Limb (tissue), 2 donors: ENCODE measurements at regions not wholly inside any gene's neighbourhood (a gene's known extent, or its start where the extent isn't known, plus 50 kb on each side); places are given as distances from the start of the nearest gene placed in this dataset.

Experiments
- DNase-seq, 2 donors: peaks; one replicate each; pipeline ENCODE4 v3.0.0-alpha.2; 2016; ENCODE audit errors: extremely low spot score in 2 of 2

DNA sequence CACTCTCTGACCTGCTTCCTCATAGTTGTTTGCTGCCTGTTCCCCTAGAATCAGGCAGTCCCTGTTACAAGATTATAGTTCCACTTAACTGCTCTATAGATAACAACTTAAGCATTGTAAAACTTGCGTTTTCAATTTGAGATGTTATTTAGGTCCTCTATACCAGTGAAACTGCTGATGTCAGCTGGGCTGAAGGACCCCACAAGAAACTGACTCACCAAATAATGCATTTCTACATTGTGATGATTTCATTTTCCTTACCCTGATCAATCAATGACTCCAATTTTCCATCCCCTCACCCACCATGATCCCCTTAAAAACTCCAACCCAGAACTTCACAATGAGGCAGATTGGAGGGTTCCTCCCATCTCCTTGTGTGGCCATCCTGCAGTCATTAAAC, 280.7 kb downstream of the SLITRK1 start:
- DNase-seq, result no peak

GRCh38 chr13:83592095-83592494, 290.2 kb downstream of the SLITRK1 start:
- no peak for DNase-seq

- no peak for DNase-seq
These were observed 292.5 kb downstream of the SLITRK1 start for GRCh38 chr13:83589814-83590213.

DNA sequence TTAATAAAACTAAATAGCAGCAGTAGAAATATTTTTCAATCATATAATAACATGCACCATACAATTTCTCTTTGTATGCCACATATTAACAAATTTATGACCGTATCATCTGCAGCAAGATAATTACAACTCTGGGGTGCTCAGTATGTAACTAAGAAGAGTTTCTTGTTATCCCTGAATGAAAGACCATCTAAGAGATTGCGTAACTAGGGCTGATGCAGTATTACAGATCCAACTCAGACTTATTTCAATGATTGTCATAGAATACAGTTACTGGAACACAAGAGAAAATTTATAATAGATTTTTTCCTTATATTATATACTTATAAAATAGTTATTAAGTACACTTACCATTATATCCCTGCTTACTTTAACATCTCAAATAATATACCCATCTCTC, 305.1 kb downstream of the SLITRK1 start:
- DNase-seq, result no peak

- no peak for DNase-seq
These were observed 314.3 kb downstream of the SLITRK1 start for GRCh38 chr13:83568019-83568418.

- no peak for DNase-seq
These were observed 318.8 kb downstream of the SLITRK1 start for GRCh38 chr13:83563499-83563898.

DNA sequence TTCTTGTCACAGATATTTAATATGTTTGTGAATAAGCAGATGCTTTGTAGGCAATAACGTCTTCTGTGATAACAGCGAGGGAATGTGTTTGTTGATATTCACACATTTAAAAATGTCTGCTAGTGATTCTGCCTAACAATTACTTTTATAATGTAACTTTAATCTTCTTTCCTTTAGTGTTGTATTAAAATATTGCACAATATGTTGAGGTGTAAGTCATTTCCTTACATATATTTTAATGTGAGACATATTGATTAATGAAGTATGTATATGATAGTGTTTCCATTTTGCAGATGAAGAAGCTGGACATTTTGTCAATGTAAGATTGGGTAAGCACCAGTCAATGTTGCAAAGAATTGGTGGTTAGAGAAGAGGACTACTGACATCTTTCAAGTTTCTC, 324.4 kb downstream of the SLITRK1 start:
- no peak for DNase-seq

- DNase-seq, result no peak
These were observed 332.6 kb downstream of the SLITRK1 start for GRCh38 chr13:83549671-83550070.

- DNase-seq, result no peak
These were observed 335.2 kb downstream of the SLITRK1 start for GRCh38 chr13:83547043-83547442.

DNA sequence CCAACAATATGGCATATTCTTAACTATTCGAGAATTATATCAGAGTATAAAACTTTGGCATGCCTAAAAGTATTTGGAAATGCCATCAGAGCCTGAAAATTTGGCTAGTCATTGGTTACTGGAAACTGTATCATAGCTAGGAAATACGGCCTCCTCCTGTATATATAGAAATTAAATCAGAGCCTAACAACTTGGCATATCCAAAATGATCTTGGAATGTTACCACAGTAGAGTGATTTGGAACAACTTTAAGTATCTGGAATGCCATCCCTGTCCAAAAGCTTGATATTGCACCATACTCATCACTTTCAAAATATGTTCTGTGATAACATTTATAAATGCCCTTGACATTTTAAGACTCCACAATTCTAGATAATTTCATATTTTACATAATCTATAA, 335.8 kb downstream of the SLITRK1 start:
- no peak for DNase-seq

GRCh38 chr13:83538636-83539035, 343.6 kb downstream of the SLITRK1 start:
- no peak for DNase-seq

- no peak for DNase-seq
These were observed 345.3 kb downstream of the SLITRK1 start for GRCh38 chr13:83536941-83537340.

DNA sequence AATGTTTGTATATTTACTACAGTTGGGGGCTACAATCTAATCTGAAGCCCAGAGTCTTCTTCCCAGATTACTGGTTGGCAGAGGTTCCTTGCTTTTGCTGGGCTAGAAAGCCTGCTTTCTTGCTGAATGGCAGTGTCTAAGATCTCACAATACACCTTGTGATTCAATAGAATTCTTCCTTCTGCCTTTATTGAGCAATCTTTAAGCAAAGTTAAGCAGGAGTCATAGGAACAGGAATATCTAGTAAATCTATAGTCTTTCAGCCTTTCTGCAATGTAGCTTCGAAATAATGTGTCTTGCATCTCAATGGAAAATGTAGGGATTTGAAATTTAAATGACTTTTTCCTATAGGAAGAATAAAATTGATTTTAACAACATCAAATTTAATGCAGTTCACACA, 346.1 kb downstream of the SLITRK1 start:
- DNase-seq, result no peak

GRCh38 chr13:83532809-83533208, 349.5 kb downstream of the SLITRK1 start:
- no peak for DNase-seq

DNA sequence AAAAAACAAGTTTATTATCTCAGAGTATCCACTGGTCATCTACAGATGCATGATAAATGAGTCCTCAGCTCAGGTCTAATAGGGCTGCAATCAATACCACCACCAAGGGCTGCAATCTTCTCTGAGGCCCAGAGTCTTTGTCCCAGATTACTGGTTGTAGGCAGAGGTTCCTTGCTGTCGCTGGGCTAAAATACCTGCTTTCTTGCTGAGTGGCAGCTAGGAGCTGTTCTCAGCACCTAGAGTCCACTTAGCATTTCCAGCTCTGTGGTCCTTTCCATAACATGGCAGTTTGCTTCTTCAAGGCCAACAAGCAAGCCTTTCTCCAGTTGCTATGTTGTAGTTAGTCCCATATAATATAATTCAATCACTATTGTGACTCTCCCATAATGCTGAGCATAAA, 351.3 kb downstream of the SLITRK1 start:
- DNase-seq, result no peak

GRCh38 chr13:83516781-83517180, 365.5 kb downstream of the SLITRK1 start:
- DNase-seq, result no peak

DNA sequence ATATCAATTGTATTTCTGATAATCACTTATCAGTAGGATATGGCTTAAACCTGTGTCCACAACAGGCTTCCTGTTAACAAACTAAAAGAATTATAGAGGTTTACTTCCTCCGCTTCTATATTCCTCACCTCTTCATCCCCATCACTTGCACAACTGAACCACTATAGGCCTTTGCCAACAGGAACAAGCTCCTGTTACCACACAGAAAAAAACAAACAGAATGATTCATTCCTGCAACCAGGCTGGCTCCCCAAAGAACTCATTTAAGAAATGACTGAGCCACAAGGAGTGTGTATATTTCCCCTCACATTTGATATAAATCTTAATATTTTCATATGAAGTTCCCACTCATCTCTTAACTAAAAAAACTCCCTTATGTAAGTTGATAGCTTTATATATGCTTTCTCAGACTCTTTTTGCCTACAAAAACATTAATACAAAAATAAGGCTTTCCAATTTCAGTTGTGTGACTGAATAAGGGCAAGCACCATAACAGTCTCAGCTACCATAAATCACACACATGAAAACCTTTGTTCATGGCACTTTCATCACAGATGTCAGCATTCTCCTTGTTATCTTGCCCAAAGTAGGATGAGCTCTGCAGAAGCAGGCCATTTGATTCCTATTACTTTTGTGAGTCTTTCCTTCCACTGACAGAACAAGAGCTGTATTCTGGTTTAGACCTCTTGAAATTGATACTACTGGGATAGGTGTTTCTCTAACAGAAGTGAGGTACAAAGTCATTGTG, 366.8 kb downstream of the SLITRK1 start:
- no peak for DNase-seq

DNA sequence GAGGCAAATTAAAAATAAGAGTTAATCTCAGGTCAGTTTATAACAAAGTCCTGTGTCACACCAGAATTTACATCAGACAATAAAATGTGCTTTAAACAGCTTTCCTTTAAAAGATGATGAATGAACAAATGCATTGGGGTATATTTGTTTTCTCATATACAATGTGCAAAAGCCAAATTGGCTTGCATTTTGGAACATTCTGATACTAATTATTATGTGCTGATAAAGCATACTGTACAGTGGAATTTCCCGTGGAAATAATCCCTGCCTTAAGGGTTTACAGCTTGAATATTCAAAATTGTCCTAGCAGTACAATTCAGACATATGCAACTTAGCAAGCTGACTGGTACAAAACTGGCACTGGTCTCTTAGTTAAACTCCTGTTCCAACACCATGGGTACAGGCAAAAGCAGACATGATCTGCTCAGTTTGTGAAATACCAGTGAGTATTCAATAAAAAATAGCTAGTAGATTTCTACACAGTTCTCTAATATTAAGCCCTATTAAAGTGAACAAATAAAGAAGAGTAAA, 373.4 kb downstream of the SLITRK1 start:
- no peak for DNase-seq

GRCh38 chr13:83503424-83503823, 378.9 kb downstream of the SLITRK1 start:
- no peak for DNase-seq

- DNase-seq, result no peak
These were observed 383.0 kb downstream of the SLITRK1 start for GRCh38 chr13:83499286-83499685.

DNA sequence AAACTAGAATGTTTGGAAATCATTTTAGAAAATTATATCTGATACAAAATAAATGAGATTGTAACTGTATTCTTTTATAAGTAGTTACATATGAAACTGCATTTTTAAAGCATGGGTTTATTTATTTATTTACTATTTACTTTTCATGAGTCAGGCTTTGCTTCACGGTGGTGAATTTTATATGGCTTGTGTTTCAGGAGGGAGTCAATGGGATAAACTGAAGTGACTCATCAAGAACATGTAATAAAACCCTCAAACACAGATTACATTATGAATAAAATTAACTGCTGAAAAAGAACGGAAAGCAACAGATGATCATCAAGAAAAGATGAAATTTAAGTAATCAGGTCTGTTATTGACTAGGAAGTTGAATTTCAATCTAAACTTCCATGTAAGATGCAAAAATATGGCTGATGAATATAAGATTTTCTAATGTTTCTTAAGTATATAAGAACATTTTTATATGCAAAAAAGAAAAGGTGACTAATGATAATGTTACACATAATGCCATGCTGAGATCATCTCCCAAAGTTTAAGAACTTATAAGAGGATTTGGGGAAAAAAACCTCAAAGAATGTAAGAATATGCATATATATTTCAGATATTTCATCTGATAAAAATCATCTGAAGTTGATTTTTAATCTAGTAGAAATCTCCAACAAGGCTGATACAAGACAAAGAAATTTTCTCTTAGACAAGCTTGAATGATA, 383.6 kb downstream of the SLITRK1 start:
- DNase-seq, result no peak

DNA sequence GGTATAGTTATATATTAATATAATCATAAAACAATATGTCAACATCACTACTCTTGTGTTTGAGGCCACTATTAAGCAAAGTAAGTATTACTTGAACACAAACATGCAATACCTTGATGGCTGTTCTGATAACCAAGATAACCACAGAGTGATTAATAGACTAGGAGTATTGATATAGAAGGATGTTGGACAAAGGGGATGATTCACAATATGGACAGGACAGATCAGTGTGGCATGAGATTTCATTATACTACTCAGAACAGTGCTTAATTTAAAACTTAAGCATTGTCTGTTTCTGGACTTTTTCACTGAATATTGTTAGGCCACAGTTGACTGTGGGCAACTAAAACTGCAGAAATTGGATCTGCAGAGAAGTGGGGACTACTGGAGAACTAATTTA, 384.2 kb downstream of the SLITRK1 start:
- no peak for DNase-seq

GRCh38 chr13:83496501-83496900, 385.8 kb downstream of the SLITRK1 start:
- no peak for DNase-seq
